GM18498 (cell line): ENCODE measurements at regions not wholly inside any gene's neighbourhood (a gene's known extent, or its start where the extent isn't known, plus 50 kb on each side); places are given as distances from the start of the nearest gene placed in this dataset.

Source experiments
- ATAC-seq: cut with Tn5 transposase; IDR thresholded peaks from one replicate; pipeline ENCODE4 v1.9.1; 2021; ENCODE audit warnings: mild to moderate bottlenecking, moderate library complexity; ENCODE audit not compliant: unreplicated experiment

DNA sequence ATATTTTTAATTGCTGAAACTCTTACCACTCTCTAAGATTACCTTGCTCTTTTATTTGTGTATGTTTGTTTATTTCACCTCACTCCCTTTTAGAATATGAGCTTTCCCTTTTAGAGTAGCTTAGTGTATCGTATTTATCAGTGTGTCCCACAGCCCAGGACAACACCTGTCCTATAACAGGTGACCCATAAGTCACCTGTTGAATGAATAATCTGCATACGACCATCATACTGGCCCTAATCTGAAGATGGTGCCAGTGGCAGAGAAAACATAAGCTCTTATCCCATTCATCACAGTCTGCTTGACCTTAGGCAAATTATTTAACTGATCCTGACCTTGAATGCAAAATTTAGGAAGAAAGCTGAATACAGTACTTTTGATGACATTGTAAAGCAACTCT, 254.6 kb upstream of the NR2F2 start:
- ATAC-seq = no peak

DNA sequence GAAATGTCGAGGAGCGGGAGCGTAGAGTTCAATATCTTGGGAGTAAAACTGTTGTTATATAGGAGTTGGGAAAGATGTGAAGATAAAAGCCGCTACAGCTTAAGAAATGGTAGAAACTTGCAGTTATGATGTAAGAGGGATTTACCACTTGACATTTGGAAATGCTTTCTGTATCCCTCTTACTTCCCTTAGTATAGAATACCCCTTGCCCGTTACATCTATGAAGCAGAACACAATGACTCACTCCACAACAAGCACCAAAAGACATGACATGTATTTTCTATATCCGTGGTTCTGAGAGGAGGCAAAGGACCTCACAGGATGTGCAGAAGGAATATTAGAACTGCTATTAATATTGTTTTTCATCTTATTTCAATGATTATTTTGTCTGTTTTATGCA, 254.2 kb upstream of the NR2F2 start:
- no peak for ATAC-seq

DNA sequence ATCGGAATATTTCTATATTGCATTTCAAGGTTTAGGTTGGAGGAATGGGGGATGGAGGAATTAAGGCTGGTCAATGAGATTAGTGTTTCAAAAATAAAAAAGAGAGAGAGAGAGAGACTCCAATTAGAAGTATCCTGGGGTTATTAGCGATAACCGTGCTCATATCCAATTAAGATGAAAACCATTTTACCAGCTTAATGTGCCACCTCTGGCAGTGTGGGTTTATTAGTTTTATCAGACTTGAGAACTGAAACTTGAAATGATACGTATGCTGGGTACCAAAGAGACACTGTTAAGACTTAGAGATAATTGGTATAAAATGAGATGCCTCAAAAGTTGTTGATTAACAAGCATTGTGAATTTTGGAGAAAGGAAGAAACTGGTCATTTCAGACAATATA, 251.5 kb upstream of the NR2F2 start:
- no peak for ATAC-seq

DNA sequence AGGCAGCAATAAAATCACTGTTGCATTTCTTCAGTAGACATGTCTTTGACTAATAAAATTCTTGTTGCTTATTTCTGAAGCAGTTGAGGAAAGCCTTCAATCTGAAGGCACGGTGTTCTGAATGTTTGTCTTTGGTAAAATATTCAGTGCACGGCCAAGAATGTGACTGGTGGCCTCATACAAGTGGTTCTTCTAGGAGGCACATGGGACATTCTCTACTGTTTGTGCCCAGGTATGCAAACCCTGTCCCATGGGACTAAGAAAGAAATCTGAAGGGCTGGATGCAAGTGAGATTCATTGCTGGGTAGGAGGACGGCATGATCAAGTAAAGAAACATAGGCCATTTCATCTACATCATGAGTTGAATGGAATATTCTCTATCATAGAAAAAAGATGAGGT, 250.6 kb upstream of the NR2F2 start:
- ATAC-seq = no peak

DNA sequence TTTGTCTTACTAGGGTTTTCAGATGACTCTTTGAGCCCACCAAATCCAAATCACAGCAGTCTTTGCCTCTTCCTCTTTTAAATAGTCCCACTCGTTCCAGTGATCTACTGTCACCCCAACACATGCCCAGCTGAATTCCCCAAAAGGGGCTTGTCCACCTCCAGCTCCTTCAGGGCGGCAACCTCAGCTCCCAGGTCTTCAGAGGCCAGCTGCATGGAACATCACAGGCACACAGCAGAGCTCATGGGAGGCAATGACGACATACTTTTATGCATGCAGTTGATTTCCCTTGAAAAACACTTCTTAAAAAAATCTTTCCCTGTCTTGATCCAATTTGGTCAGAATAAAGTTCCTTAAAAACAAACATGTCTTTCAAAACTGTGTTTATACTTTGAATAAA, 244.3 kb upstream of the NR2F2 start:
- ATAC-seq = no peak

DNA sequence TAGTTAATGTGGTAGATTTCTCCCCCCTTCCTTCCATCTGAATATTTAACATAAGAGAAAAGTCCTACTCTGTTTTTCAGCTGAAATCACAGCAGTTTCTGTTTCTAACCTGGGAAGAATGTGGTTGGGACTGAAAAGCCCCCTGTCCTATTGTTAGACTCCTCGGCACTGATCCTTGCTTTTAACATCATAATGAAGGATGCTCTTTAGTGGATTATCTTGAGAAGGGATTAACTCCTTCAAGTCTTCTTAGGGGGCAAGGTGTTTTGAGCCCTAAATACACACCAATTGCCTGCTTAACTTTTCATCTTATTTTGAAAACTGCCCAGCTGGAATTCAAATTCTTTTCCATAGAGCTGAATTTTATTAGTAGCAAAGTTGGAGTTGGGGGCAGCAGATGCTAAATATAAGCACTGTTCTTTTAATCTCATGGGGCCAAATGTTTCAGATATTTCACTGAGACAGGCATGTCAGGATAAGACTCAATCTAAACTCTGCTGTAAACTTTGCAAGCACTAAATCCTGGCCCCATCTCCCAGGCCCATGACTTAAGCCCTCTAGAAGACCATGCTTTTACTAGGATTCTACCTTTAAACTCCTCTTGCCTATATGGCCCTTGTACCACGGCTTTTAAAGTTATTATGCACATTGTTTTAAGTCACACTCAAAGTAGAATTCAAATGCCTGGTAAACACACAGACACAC, 243.2 kb upstream of the NR2F2 start:
- ATAC-seq = no peak

DNA sequence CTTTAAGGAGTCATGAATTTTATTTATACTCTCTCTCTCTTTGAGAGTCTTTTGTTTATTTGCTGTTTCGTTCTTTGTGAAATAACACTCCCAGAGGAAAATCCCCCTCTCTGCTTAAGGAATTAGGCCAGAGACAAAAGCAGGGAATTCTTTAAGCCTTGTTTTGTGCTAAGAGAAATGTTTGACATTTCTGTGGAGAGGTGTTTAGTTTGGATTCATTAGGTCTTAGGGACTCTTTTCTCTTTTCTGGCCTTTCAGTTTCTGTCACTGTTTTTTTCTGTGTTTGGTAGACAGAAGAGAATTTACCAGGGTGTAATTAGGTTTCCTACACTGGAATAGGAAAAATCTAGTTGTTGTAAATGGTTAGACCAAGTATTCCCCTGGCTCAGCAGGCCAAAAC, 241.8 kb upstream of the NR2F2 start:
- no peak for ATAC-seq

DNA sequence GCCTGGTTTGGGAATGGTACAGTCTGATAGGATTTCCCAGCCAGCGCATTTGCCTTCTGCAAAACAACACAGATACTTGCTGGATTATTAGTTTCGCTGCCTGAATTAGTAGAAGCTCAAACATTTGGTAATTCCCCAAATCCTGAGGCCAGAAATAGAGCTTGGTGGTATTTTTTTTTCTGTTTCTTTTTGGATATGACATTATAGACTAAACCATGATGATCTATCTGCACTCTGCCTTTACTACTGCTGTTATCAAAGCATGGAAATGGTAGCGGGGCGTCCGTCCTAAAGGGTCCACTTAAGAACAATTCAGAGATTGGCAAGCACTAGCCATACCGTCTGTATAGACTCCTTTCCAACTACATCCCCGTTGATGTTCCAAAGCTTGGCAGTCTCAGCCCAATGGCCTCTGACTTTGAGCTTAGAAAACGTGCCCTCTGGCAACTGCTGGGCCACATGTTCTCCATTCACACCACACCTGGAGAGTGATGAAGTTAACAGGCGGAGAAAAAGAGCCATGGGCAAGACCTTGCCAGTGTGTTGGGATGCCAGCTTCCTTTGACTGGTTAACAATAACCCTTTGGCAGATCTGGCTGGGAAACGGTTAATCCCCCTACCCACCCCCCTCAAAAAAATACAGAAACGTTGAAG, 241.0 kb upstream of the NR2F2 start:
- no peak for ATAC-seq

DNA sequence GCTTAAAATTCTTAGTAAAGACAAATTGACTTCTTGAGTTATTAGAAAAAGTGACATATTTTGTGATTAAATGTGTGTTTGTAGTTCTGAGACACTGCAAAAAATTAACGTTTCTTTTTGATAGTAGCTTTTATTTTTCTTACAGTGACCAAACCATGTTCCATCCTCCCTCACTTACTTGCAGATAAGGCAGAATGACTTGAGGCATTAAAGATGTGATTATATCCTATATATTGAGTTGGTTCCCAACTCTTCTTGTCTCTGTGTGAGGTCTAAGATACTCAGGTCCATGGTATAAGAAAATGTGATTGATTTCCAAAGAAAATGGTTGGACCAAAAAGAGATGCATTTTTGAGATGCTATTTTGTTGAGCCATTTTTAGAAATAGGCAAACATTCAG, 238.3 kb upstream of the NR2F2 start:
- ATAC-seq = no peak

DNA sequence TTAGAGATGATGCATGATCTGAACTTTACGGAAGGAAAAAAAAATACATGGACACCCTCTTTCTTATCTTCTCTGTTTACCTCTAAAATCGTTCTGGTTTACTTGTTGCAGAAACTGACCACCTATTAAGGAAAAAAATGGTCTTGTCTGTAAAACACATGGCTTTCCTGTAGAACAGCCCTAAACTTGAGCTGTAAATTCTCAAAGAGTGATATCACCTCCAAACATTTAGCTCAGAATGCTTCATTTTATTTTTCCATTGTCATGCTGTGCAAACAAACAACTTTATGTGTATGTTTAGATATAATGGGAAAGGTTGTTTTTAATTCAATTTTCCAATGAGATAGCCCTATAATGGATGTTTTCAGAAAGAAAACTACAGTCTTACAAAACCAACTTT, 237.4 kb upstream of the NR2F2 start:
- ATAC-seq = no peak

DNA sequence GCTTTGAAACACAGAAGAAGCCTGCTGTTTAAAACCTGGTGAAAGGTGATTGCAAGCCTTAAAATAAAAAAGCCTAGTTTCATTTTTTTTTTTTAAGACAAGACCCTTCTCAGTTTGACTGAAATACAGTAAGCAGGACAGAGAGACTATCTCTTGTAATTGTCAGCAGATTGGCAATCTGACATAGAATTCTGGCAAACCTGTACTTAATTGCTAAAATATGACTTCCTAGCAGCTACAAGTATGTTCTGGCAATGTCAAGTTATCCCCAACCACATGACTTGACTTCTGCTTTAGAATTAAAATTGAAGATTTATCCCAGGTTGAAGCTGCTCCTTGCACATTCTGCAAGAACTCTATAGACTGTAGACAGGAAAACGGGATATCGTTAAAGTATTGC, 232.8 kb upstream of the NR2F2 start:
- ATAC-seq = no peak

DNA sequence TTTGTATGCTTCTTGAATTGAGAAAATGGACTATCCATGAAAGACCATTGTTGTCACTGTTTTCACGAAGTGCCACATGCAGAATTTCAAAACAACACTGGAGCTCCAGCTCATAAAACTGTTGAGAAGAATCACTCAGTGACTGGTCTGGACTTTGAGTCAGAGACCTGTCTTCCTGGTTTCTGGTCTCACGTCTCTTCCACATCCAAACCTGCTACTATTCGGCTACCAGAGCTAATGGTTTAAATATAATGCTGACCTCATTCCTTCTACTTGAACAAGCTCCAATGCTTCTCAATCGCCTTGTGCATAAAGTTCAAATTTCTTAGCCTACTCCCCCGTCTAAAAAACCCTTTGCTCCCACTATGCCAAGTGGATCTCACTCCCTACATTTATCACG, 227.9 kb upstream of the NR2F2 start:
- no peak for ATAC-seq

DNA sequence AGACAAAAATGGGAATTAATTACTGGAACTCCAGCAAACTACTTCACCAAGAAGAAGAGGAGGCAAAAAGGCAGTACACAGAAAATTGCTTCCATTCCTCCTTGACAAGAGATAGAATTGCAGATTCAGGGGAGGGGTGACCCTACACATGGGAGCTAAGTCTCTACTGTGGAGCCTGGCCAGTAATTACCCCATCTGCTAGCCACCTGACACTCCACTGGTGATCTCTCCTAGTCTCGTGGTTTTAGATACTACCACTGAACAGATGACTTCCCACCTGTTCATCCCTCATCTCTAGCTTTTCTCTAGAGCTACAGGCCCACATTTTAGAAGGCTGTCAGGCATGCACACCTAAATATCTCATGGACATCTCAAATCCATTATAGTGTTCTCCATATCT, 224.3 kb upstream of the NR2F2 start:
- no peak for ATAC-seq

DNA sequence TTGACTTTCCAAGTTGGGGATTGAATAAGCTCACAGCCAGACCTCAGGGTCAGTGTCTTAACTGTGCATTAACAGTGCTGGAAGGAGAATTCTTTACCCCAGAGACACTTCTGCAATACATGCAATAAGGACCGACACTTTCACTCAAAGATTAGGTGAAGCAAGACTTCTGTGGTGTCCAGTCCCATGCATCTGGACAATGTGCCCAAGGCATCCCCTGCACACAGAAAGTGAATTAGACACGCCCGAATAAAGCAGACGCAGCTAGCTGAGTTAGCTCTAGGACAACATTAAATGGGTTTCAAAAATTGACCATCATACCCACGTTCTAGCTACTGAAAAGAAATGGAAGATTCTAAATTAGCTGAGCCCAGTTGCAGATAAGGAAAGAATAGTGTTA, 223.9 kb upstream of the NR2F2 start:
- ATAC-seq = no peak

DNA sequence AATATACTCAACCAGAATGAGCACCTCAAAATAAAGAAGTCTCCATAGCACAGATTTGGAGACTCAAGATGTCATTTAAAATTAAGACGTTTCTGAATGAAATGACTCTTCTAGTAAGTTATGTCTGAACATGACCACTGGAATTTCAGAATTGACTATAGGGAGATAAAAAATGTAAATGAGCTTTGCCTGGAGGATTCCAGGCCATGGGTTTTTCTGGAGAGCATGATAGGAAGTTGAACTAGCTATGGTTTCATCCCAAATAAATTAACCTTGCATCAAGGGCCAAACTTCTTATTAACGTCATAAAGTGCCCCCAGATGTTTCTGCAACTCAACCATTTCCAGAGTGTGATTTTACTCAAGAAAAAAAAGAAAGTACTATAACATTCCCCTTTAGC, 222.6 kb upstream of the NR2F2 start:
- ATAC-seq = no peak

DNA sequence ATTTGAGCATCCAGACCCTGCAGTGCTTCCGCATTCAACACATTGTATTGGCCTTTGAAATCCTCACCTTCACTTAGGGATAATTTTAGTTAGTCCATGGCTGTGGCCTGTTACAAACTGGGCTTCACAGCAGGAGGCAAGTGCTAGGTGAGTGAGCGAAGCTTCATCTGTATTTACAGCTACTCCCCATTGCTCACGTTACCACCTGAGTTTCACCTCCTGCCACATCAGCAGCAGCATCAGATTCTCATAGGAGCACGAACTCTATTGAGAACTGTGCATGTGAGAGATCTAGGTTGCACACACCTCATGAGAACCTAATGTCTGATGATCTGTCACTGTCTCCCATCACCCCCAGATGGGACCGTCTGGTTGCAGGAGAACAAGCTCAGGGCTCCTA, 222.1 kb upstream of the NR2F2 start:
- no peak for ATAC-seq

DNA sequence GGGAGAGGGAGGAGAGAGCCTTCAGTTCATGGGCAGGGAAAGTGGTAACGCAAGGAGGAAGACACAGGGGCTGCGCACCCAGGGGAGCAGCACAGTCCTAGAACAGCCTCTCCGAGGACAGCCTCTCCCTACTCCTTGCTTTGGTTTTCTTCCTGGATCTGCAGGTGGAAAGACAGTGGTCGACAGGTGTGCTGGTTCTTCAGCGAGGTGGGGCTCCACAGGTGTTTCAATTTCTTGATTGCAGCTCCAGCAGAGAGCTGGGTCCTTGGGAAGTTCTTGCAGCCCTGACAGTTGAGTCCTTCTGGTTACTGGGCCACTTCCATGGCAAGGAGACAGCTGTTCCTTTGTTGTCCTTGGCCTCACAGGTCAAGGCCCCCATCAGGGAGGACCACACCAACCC, 220.7 kb upstream of the NR2F2 start:
- no peak for ATAC-seq

DNA sequence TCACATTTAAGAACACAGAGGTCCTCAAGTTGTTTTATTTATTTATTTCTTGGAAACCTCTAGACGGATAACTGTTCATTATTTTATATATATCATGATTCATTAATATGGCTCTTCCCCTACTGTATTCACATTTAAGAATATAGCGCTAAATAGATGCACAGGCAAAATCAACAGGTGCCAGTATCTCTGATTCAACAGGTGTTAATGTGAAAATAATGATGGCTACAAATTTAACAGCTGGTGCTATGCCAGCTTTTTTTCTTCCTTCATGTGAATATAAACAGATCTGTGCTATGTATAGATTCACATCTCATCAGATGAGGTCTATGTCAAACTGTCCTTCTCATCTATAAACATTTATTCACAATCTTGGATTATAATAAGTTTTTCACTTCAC, 218.5 kb upstream of the NR2F2 start:
- ATAC-seq = no peak

DNA sequence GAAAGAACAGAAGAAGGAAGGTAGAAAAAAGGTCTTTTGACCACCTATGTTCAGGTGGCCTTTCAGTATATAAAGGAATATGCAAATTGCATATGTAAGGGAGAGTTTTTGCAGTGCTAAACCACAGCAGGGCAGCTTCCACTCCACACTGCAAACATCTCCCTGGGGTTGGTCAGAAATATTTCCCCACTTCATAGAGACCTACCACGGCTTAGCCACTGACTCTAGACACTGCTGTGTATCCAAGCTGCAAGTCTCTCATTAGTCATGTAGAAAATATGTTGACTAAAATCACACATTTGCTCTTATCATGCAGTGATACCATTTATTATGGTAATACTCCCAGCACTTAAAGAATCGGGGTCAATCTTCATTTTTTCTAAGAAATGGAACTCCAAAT, 214.9 kb upstream of the NR2F2 start:
- ATAC-seq = peak; percentile 54

DNA sequence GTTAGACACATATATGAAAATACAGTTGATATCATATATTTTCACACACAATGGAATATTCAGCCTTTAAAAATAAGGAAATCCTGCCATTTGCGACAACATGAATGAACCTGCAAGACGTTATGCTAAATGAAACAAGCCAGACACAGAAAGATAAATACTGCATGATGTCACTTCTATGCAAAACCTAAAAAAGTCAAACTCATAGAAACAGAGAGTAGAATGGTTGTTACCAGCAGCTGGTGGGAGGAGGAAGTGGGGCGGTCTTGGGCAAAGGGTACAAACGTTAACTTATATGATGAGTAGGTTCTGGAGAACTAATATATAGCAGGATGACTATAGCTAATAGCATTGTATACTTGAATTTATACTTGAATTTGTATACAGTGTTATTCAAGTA, 213.2 kb upstream of the NR2F2 start:
- no peak for ATAC-seq

DNA sequence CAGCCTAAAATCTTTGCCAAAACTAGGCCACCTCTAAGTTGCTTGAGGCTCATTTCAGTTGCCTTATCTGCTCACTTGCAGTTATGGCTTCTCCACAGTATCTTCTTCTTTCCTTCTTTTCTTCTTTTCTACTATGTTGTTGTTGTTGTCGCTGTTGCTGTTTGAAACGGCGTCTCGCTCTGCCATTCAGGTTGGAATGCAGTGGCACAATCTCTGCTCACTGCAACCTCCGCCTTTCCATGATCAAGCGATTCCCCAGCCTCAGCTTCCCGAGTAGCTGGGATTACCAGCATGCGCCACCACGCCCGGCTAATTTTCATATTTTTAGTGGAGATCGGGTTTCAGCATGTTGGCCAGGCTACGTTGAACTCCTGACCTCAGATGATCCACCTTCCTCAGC, 210.8 kb upstream of the NR2F2 start:
- no peak for ATAC-seq

DNA sequence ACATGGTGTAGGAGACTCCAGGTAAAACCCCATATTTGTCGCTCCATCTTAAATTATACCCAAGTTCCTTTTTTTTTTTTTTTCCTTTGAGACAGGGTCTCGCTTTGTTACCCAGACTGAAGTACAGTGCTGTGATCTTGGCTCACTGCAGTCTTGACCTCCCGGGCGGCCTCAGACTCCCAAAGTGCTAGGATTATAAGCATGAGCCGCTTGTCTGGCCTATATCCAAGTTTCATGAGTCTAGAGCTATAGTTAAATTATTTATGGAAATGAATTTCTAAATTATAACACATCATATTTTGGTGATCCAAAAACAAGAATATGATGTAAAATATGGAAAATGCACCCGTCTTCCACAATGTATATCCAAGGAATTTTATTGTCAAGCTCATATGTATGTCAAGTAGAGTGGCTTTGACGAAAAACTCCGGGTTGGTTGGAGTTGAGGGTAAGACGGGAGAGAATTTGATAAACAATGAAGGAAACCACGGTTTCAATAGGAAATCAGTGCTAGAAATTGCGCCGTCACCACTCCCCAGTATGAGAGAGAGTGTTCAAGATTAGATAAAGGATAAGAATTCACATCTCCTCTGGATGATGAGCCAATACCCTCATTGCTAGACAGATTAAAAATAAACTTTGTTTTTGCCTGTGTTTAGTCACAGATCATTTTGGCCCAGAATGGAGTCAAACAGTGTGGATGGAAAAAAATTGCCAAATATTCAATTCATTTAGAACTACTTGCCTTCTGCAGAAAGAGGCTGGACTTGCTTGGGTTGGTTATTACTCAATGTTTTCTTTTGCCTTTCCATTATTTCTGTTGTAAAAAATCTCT, 209.2 kb upstream of the NR2F2 start:
- no peak for ATAC-seq
